Calu3 (cell line): ENCODE measurements at regions not wholly inside any gene's neighbourhood (a gene's known extent, or its start where the extent isn't known, plus 50 kb on each side); places are given as distances from the start of the nearest gene placed in this dataset.

ENCODE experiments used
- BruUV-seq: library from RNA; stranded (reverse); fragments of 400-500 nt; replicated peaks from 2 replicates; lab custom pipeline; 2021; lab: Mats Ljungman, UMichigan
- CTCF ChIA-PET: fragments of 300-600 bp; sonication (Branson Sonifier 250); formaldehyde crosslinking; loops from one replicate; lab custom pipeline; 2022; ENCODE audit warnings: antibody characterized with exemption; lab: Charles Lee
- DNase-seq: peaks from one replicate; pipeline ENCODE4 v3.0.0; 2022
- H3K27ac Mint-ChIP-seq: one replicate; pipeline ENCODE4 v1.8.0; 2022; ENCODE audit warnings: mixed read lengths; ENCODE audit not compliant: unreplicated experiment
- H3K27me3 Mint-ChIP-seq: one replicate; pipeline ENCODE4 v1.8.0; 2022; ENCODE audit warnings: mixed read lengths; ENCODE audit not compliant: unreplicated experiment
- H3K36me3 Mint-ChIP-seq: one replicate; pipeline ENCODE4 v1.8.0; 2022; ENCODE audit warnings: mild to moderate bottlenecking, moderate library complexity, mixed read lengths; ENCODE audit not compliant: insufficient read depth, unreplicated experiment
- H3K4me1 Mint-ChIP-seq: one replicate; pipeline ENCODE4 v1.8.0; 2022; ENCODE audit warnings: mild to moderate bottlenecking, low read depth, mixed read lengths; ENCODE audit not compliant: unreplicated experiment
- H3K4me3 Mint-ChIP-seq: one replicate; pipeline ENCODE4 v1.8.0; 2022; ENCODE audit warnings: mild to moderate bottlenecking, low read depth, moderate library complexity, mixed read lengths; ENCODE audit not compliant: unreplicated experiment
- H3K9me3 Mint-ChIP-seq: one replicate; pipeline ENCODE4 v1.8.0; 2022; ENCODE audit warnings: low read depth, mixed read lengths; ENCODE audit not compliant: unreplicated experiment
- CTCF ChIP-seq: fragments of 200-600 bp; IDR thresholded peaks from one replicate; pipeline ENCODE4 v1.8.0; 2022; ENCODE audit warnings: antibody characterized with exemption; ENCODE audit not compliant: unreplicated experiment
- intact Hi-C: fragments of 100-400 bp; cut with micrococcal nuclease; formaldehyde crosslinking; loops from one replicate; pipeline ENCODE4 v1.10.0; 2022; ENCODE audit not compliant: unreplicated experiment

GRCh38 chr22:49663823-49664222, 163.8 kb downstream of the BRD1 start:
- Mint-ChIP-seq H3K4me3 (no peak overlapping the region), H3K9me3 (no peaks in the 10 kb centered on the region), H3K36me3 (no peaks in the 10 kb centered on the region), H3K4me1 (no peaks in the 10 kb centered on the region), H3K27ac (no peak overlapping the region), H3K27me3 (peaks cover 62% of the 10 kb centered on the region)
- no peak for TF ChIP-seq CTCF
- DNase-seq, result no peak
- no TSS peak for BruUV-seq
- intact Hi-C loops, result no loop called here
- CTCF ChIA-PET, result interaction anchor here (1.0 kb wide), 1 partner anchor 38 kb away, joined by 3 read pairs; no protein-coding TSS in a partner anchor

- no peak overlapping the region for H3K4me3 Mint-ChIP-seq
- BruUV-seq, result no TSS peak
- intact Hi-C loops, result no loop called here
- no peaks in the 10 kb centered on the region for H3K9me3 Mint-ChIP-seq
- no peak for TF ChIP-seq CTCF
- CTCF ChIA-PET, result interaction anchor here (1.0 kb wide), 1 partner anchor 37 kb away, joined by 3 read pairs; no protein-coding TSS in a partner anchor
- no peak overlapping the region for H3K27ac Mint-ChIP-seq
- no peaks in the 10 kb centered on the region for H3K36me3 Mint-ChIP-seq
- DNase-seq, result no peak
- H3K27me3 Mint-ChIP-seq, result peaks cover 62% of the 10 kb centered on the region
- H3K4me1 Mint-ChIP-seq, result no peaks in the 10 kb centered on the region
Measured at GRCh38 chr22:49663311-49663711, 164.4 kb downstream of the BRD1 start.

- Mint-ChIP-seq H3K27me3 (peaks cover 68% of the 10 kb centered on the region), H3K9me3 (no peaks in the 10 kb centered on the region), H3K4me1 (no peaks in the 10 kb centered on the region), H3K27ac (no peak overlapping the region), H3K4me3 (no peak overlapping the region), H3K36me3 (no peaks in the 10 kb centered on the region)
- CTCF ChIA-PET, result interaction anchor here (1.0 kb wide), 1 partner anchor 37 kb away, joined by 3 read pairs; no protein-coding TSS in a partner anchor
- intact Hi-C loops, result no loop called here
- no TSS peak for BruUV-seq
- no peak for TF ChIP-seq CTCF
- DNase-seq, result no peak
Measured at GRCh38 chr22:49662681-49663080, 165.0 kb downstream of the BRD1 start.

GRCh38 chr22:49660794-49661781, 166.6 kb downstream of the BRD1 start:
- H3K9me3 Mint-ChIP-seq, result no peaks in the 10 kb centered on the region
- H3K27ac Mint-ChIP-seq, result no peak overlapping the region
- TF ChIP-seq CTCF, result no peak
- no TSS peak for BruUV-seq
- intact Hi-C loops, result no loop called here
- H3K4me3 Mint-ChIP-seq, result no peak overlapping the region
- H3K4me1 Mint-ChIP-seq, result no peaks in the 10 kb centered on the region
- peaks cover 73% of the 10 kb centered on the region for H3K27me3 Mint-ChIP-seq
- no peak for DNase-seq
- CTCF ChIA-PET, result interaction anchor here (0.6 kb wide), 1 partner anchor 452 kb away, joined by 3 read pairs; no protein-coding TSS in a partner anchor
- no peaks in the 10 kb centered on the region for H3K36me3 Mint-ChIP-seq
